Testis (tissue), 2 donors: ENCODE measurements at regions not wholly inside any gene's neighbourhood (a gene's known extent, or its start where the extent isn't known, plus 50 kb on each side); places are given as distances from the start of the nearest gene placed in this dataset.
"Not testable (repeated sequence)": the region's sequence is repeated elsewhere in the genome, so short reads cannot be mapped to it uniquely, and the experiment has no call there.

Source experiments
- DNase-seq: peaks from one replicate; pipeline ENCODE4 v3.0.0-alpha.2; 2019
- H3K27ac ChIP-seq, 2 donors: fragments of 200-600 bp; sonication (generic); one replicate each; pipeline ENCODE4 v1.5.1; 2019
- H3K27me3 ChIP-seq: fragments of 200-600 bp; sonication (generic); one replicate; pipeline ENCODE4 v1.5.1; 2019
- H3K36me3 ChIP-seq: fragments of 200-600 bp; sonication (generic); one replicate; pipeline ENCODE4 v1.5.1; 2017; ENCODE audit warnings: low read depth; ENCODE audit errors: missing control alignments
- H3K4me1 ChIP-seq: fragments of 200-600 bp; sonication (generic); one replicate; pipeline ENCODE4 v1.5.1; 2019
- H3K4me3 ChIP-seq, 2 donors: fragments of 200-600 bp; sonication (generic); one replicate each; pipeline ENCODE4 v1.5.1; 2017 to 2019
- H3K9me3 ChIP-seq: fragments of 200-600 bp; sonication (generic); one replicate; pipeline ENCODE4 v1.5.1; 2017
- WGBS, 2 donors: methylation state at CpG; one replicate each; pipeline ENCODE4 v1.1.5; 2018; 5-methylcytosine and 5-hydroxymethylcytosine counted together
- intact Hi-C: fragments of 100-400 bp; cut with DNase I; formaldehyde crosslinking; loops from one replicate; pipeline ENCODE4 v1.15.1; 2023; ENCODE audit warnings: low total_unique reads

DNA sequence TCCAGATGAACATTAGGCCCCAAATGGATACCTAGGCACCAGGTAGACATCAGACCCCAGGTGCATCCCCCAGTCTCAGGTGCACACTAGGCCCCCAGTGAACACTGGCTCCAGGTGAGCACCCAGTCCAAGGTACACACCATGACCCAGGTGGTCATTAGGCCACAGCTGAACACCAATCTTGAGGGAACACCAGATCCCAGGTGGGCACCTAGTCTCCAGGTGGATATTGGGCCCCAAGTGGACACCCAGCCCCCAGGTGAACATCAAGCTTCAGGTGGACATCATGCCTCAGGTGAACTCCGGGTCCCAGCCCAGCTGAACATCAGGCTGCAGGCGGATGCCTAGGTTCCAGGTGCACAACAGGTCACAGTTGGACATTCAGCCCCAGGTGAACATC is 196.5 kb downstream of the POTEG start:
- H3K4me1 ChIP-seq, H3K36me3 ChIP-seq, H3K27ac ChIP-seq, H3K9me3 ChIP-seq, H3K4me3 ChIP-seq, DNase-seq, H3K27me3 ChIP-seq, intact Hi-C loops: not testable (repeated sequence)
- 90% methylated on average over 2 of the region's 2 CpGs; no CpG with 5 or more reads in 1 of the 2 donors for WGBS, 2 donors

DNA sequence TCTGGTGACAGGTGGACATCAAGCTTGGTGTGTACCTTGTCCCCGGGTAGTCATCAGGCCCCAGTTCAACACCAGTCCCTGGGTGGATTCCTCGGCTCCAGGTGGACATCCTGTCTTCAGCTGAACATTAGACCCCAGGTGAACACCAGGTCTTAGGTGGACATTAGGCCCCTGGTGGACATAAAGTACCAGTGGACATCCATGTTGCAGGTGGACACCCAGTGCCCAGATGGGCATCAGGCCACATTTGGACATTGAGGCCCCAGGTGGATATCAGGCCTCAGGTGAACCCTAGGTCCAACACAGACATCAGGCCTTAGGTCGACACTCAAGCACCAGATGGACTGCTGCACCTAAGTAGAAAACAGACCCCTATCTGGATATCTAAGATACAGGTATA is 195.6 kb downstream of the POTEG start:
- WGBS, 2 donors, result 89% methylated on average over 3 of the region's 3 CpGs; no CpG with 5 or more reads in 1 of the 2 donors
- H3K4me3 ChIP-seq, H3K27me3 ChIP-seq, H3K27ac ChIP-seq, H3K4me1 ChIP-seq, H3K36me3 ChIP-seq, intact Hi-C loops, H3K9me3 ChIP-seq, DNase-seq: not testable (repeated sequence)

DNA sequence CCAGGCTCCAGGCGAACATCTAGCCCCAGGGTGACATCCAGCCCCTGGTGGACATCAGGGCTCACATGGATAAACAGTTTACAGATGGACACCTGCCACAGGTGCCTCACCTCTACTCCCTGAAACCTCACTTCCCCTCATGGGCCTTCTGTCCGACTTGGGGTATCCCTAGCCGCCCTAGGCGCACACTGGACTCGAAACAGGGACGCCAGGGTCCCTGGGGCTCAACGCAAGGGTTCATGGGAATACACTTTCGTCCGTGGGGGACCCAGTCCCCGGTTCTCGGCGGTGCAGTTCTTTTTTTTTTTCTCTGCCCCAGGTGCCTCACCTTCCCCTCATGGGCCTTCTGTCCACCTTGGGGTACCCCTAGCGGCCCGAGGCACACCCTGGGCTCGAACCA is 194.2 kb downstream of the POTEG start:
- DNase-seq, H3K4me3 ChIP-seq, H3K36me3 ChIP-seq, intact Hi-C loops, H3K27me3 ChIP-seq, H3K4me1 ChIP-seq, H3K9me3 ChIP-seq, H3K27ac ChIP-seq: not testable (repeated sequence)
- 80% methylated on average over 12 of the region's 15 CpGs; no CpG with 5 or more reads in 1 of the 2 donors for WGBS, 2 donors

DNA sequence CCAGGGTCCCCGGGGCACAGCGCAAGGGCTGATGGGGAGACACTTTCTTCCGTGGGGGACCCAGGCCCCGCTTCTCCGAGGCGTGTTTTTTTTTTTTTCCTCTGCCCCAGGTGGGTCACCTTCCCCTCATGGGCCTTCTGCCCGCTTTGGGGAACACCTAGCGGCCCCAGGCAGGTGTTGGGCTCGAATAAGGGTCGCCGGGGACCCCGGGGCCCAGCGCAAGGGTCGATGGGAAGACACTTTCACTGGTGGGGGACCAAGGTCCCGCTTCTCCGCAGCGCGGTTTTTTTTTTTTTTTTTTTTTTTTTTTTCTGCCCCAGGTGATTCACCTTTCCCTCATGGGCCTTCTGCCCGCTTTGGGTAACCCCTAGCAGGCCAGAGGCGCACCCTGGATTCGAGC is 193.8 kb downstream of the POTEG start:
- H3K36me3 ChIP-seq, intact Hi-C loops, H3K4me1 ChIP-seq, H3K4me3 ChIP-seq, H3K27me3 ChIP-seq, DNase-seq, H3K27ac ChIP-seq, H3K9me3 ChIP-seq: not testable (repeated sequence)
- whole genome bisulfite sequencing, 2 donors, result 56 to 61% methylated on average over 12 to 19 of the region's 21 CpGs

DNA sequence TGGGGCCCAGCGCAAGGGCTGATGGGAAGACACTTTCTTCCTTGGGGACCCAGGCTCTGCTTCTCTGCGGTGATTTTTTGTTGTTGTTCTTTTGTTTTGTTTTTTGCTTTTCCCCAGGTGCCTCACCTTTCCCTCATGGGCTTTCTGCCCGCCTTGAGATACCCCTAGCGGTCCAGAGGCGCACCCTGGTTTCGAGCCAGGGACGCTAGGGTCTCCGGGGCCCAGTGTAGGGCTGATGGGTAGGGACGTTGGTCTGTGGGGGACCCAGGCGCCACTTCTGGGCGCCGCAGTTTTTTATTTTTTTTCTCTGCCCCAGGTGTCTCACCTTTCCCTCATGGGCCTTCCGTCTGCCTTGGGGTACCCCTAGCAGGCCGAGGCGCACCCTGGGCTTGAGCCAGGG is 192.7 kb downstream of the POTEG start:
- H3K4me1 ChIP-seq, H3K9me3 ChIP-seq, H3K36me3 ChIP-seq, DNase-seq, H3K27me3 ChIP-seq, intact Hi-C loops, H3K4me3 ChIP-seq, H3K27ac ChIP-seq: not testable (repeated sequence)
- 56 to 69% methylated on average over 4 to 8 of the region's 15 CpGs for WGBS, 2 donors

DNA sequence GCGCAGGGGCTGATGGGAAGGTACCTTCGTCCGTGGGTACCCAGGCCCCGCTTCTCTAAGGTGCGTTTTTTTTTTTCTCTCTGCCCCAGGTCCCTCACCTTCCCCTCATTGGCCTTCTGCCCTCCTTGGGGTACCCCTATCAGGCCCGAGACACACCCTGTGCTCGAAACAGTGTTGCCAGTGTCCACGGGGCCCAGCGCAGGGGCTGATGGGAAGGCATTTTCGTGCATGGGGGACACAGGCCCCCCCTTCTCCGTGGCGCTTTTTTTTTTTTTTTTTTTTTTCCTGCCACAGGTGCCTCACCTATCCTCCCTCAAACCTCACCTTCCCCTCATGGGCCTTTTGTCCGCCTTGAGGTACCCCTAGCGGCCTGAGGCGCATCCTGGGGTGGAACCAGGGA is 191.6 kb downstream of the POTEG start:
- H3K4me1 ChIP-seq, H3K4me3 ChIP-seq, H3K27me3 ChIP-seq, intact Hi-C loops, H3K27ac ChIP-seq, DNase-seq, H3K36me3 ChIP-seq, H3K9me3 ChIP-seq: not testable (repeated sequence)
- 32% methylated on average over 6 of the region's 15 CpGs; no CpG with 5 or more reads in 1 of the 2 donors for WGBS, 2 donors

DNA sequence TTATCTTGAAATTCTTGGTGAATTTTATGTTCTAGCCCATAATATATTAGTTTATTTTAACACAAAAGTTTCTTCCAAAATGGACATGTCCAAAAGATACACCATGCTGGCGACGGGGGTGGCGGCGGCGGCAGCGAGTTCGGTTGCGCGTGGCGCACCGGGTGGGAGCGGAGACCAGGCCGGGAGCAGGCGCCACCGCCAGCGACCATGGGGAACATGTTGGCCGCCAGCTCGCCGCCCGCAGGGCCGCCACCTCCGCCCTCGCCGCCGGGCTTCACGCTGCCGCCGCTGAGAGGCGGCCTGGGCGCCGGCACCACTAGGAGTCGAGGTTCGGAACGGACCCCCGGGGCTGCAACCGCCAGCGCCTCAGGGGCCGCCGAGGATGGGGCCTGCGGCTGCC is 167.2 kb downstream of the POTEG start:
- H3K4me1 ChIP-seq, DNase-seq, H3K4me3 ChIP-seq, intact Hi-C loops, H3K27ac ChIP-seq, H3K27me3 ChIP-seq, H3K36me3 ChIP-seq, H3K9me3 ChIP-seq: not testable (repeated sequence)
- WGBS, 2 donors, result 73% methylated on average over 15 of the region's 40 CpGs; no CpG with 5 or more reads in 1 of the 2 donors

DNA sequence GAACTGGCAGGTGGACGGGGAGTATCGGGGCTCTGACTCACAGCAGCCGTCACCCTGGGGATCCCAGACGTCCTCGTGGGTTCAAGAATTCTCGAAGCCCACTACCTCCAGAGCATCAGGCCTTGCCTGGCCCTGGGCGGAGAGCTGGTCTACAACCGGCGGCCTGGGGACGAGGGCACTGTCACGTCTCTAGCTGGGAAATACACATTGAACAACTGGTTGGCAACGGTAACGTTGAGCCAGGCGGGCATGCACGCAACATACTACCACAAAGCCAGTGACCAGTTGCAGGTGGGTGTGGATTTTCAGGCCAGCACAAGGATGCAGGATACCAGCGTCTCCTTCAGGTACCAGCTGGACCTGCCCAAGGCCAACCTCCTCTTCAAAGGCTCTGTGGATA is 166.5 kb downstream of the POTEG start:
- H3K4me1 ChIP-seq, intact Hi-C loops, H3K27ac ChIP-seq, H3K4me3 ChIP-seq, H3K9me3 ChIP-seq, H3K27me3 ChIP-seq, H3K36me3 ChIP-seq: not testable (repeated sequence)
- WGBS, 2 donors, result 31 to 71% methylated on average over 7 to 16 of the region's 16 CpGs
- peak; percentile 26 for DNase-seq

DNA sequence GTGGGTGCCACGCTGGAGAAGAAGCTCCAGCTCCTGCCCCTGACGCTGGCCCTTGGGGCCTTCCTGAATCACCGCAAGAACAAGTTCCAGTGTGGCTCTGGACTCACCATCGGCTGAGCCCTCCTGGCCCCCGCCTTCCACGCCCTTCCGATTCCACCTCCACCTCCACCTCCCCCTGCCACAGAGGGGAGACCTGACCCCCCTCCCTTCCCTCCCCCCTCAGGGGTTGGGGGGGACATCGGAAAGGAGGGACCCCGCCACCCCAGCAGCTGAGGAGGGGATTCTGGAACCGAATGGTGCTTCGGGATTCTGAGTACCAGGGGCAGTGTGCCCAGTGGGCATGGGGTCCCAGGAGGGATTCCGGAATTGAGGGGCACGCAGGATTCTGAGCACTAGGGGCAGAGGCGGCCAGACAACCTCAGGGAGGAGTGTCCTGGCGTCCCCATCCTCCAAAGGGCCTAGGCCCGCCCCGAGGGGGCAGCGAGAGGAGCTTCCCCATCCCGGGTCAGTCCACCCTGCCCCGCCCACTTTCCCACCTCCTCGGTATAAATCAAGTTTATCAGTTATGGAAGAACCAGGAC is 166.0 kb downstream of the POTEG start:
- H3K27ac ChIP-seq, intact Hi-C loops, DNase-seq, H3K4me3 ChIP-seq, H3K36me3 ChIP-seq, H3K9me3 ChIP-seq, H3K4me1 ChIP-seq, H3K27me3 ChIP-seq: not testable (repeated sequence)
- 55% methylated on average over 3 of the region's 21 CpGs; no CpG with 5 or more reads in 1 of the 2 donors for WGBS, 2 donors

DNA sequence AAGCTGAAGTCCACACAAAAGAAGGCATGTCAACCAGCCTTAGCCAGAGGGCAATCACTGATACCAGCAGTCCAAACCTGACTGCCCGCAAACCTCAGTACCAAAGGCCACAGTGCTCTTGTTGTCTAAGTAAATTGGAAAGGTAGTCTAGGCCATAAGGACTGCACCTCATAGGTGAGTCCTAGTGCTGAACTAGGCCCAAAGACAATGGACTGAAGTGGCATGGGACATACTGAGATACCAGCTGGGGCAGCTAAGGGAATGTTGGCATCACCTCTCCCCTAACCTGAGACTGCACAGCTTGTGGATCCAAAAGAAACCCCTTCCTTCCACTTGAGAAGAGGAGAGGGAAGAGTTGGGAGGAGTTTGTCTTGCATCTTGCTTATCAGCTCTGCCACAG is 161.9 kb downstream of the POTEG start:
- WGBS, 2 donors, result no CpG with 5 or more reads among the region's 1 CpG

DNA sequence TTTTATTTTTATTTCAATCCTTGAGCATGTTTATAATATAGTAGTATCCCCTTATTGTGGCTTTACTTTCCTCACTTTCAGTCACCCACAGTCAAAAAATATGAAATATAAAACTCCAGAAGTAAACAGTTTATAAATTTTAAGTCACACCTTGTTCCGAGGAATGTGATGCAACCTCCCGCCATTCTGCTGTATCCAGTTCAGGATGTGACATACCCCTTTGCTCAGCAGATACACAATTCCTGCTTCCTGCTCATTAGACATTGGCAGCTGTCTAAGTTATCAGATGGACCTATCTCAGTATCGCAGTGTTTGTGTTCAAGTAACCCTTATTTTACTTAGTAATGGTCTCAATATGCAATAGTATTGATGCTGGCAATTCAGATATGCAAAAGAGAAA is 144.5 kb downstream of the POTEG start:
- H3K4me3 ChIP-seq, H3K4me1 ChIP-seq, intact Hi-C loops, H3K9me3 ChIP-seq, H3K36me3 ChIP-seq, H3K27ac ChIP-seq, H3K27me3 ChIP-seq, DNase-seq: not testable (repeated sequence)
- WGBS, 2 donors, result 76 to 87% methylated on average over 3 of the region's 3 CpGs

More for the DNA sequence above, 161.9 kb downstream of the POTEG start:
- H3K4me1 ChIP-seq, H3K9me3 ChIP-seq, H3K4me3 ChIP-seq, intact Hi-C loops, H3K27me3 ChIP-seq, H3K27ac ChIP-seq, H3K36me3 ChIP-seq, DNase-seq: not testable (repeated sequence)

DNA sequence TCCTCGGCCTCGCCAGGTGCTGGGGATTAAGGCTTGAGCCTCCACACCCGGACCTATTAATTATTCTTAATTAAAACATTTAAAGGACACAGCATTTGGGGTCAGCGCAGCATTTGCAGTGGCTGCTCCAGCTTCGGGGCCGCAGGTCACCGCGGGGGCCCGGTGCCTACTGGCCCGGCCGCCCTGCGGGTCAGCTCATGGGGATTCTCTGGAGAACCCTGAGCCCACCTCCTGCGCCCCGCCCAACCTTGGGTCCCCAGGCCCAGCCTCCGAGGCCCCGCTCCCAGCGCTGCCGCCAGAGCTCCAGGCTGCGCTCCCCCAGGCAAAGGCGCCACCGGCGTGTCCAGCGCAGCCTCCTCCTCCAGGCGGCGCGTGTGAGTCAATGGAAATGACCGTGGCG is 133.9 kb downstream of the POTEG start:
- H3K9me3 ChIP-seq, DNase-seq, H3K4me3 ChIP-seq, H3K36me3 ChIP-seq, H3K4me1 ChIP-seq, intact Hi-C loops, H3K27ac ChIP-seq, H3K27me3 ChIP-seq: not testable (repeated sequence)
- WGBS, 2 donors, result no CpG with 5 or more reads among the region's 28 CpGs

DNA sequence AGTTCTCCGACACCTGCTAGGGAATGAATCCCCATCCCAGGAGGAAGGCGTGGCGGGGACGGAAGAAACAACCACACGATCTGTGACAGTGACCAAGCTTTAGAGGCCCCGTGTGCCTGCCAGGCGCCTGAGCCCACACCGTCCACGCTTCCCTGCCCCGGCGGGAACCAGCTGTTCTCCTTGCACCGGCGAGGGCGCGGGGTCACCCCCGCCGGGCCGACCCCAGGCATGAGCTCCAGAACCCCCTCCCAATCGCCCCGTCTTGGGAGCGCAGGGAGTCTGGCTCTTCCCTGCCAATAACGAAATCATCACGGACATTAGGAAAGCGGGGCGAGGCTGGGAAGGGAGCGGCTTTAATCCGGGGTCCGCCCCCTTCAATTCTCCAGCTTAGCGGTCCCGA is 133.3 kb downstream of the POTEG start:
- DNase-seq, H3K27ac ChIP-seq, intact Hi-C loops, H3K36me3 ChIP-seq, H3K27me3 ChIP-seq, H3K4me3 ChIP-seq, H3K9me3 ChIP-seq, H3K4me1 ChIP-seq: not testable (repeated sequence)
- 80% methylated on average over 11 of the region's 30 CpGs; no CpG with 5 or more reads in 1 of the 2 donors for WGBS, 2 donors
